Brain pericyte (primary cell): ENCODE measurements at regions not wholly inside any gene's neighbourhood (a gene's known extent, or its start where the extent isn't known, plus 50 kb on each side); places are given as distances from the start of the nearest gene placed in this dataset.

Experiments
- DNase-seq: peaks from one replicate; pipeline ENCODE4 v3.0.0-alpha.2; 2012; ENCODE audit warnings: low read depth, low spot score

DNA sequence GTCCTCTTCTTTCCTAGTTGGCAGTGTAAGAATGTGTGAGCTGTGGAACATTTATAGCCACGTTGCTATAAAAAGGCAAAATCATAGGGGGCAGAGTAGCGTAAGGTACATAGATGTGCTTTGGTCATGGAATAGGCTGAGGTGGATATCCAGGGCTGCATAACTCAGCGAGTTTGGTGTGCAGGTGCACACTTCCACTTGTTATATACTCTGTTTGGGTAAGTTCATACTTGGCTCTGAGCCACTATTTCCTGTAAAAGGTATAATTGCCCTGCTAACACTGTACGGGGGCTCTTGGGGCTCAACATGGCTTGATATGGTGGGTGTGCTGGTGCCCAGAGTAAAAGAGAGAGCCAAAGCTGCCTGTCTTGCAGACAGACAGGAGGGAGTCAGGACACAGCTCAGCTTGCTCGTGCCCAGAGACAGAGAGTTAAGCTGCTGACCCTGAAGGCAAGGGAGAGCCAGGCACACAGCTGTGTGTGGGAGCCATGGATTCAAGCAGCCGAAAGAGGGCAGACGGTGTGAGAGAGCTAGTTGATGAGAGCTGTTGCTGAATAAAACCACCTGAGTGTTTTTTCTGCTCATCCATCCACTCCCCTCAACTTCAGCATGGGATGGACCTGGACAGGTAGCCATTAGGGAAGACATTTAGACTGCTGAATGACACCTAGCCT lies 126.7 kb downstream of the DKK1 start:
- DNase-seq: no peak

DNA sequence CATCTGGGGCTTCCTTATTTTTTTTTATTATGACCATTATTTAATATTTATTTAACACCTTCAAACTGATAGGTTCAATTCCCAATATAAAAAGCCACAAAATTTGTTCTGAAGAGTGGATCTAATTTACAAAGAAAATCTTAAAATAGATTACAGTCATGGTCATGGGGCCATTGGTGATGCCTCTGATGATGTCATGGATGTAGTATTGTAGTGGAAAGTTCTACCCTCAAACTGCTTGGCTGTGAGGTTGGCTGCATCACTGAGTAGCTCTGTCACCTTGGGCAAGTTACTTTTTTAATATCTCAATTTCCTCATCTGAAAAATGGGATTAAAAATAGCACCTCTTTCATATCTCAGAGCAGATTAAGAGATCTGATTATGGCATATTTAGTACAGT lies 128.5 kb downstream of the DKK1 start:
- no peak for DNase-seq

DNA sequence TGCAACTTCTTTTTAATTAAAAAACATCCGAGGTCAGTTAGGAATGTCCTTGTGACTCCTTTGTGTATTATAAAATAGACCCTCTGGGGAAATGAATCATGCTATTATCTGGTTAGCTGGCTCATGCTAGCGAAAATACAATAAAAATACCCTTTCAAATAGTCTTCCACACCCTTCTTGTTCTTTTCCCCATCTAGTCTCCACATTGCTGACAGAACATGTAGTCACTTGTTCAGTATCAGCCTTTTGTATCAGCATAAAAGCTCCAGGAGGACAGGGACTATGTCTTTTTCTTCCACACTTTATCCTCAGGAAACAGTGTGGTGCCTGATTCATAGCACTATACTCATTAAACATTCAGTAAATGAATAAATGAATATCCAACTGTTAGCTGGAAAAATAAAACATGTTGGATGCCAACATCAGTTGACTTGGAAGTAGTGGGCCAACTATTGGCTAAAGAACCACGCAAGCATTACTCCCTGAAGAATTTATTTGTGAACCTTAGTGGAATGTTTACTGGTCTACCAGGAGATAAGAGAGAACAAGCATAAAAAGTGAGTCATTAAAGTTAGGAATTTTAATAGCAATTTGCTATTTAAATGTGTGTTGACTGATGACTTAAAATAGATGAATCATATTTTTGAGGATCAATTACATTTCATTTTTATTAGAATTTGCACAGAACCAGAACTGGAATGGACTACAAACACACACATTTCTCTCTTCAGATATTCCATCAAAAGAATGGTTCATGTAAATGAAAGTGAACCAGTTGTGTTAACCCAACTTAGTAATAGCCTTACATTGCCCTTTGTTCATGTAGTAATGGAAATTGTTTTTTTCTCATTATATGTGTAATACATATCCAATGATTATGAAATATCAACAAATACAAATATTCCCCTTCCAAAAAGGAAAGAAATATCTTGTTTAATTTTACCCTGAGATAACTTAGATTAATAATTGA lies 129.6 kb downstream of the DKK1 start:
- no peak for DNase-seq

DNA sequence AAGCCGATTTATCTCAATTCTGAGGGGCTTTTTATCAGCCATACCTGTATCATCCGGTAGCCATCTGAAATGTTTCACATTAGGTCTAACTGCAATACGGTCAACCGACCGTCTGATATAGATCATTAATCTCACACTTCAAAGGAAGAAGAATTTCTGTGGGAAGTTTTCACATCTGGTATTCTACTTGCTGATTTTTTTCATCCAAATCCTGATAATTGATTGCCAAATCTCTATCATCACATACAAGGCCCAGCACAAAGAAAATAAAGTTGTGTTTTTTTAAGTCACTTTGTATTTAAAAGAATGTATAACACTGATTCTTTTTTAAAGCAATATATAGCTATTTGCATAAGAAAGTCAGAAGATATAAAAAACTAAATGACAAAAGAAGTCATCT lies 132.3 kb downstream of the DKK1 start:
- no peak for DNase-seq

DNA sequence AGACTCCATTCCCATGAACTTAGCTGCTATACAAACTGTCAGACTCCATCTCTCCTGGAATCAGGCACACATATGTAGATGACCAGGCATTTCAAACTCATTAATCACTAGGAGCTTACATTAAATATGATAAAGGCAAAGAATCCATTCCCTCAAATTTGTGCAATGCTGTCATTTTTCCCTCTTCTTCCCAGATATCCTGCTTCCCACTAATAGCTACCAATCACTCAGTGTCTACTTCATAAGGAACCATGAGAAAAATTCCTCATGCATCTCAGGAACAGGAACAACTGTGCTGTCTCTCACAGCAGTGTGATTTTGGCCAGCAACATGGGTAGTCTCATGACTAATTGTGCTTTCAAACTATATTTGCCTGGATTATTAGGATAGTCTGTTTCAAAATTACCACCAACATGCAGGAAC lies 133.9 kb downstream of the DKK1 start:
- no peak for DNase-seq

DNA sequence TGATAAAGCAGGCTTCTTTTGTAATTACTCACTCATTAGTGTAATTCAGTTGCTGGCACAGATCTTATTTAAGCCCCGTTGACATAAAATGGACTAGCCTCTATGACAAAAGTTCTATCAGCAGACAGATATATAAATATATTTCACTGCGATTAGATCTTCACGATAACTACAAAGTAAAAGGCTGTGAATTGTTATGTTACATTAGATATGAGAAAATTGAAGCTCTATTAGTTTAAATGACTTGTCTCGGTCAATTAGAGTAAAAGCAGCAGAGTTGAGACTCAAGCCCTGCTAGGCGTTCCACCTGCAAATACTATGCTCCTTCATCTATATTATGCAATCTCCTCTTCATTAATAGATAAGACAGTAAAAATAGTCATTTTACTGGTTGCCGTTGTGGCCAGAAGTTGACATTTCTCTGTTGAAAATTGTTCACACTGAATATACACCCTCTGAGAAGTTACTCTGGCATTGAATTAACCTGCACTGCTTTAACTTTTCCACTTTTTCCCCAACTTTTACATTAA lies 136.7 kb downstream of the DKK1 start:
- no peak for DNase-seq

DNA sequence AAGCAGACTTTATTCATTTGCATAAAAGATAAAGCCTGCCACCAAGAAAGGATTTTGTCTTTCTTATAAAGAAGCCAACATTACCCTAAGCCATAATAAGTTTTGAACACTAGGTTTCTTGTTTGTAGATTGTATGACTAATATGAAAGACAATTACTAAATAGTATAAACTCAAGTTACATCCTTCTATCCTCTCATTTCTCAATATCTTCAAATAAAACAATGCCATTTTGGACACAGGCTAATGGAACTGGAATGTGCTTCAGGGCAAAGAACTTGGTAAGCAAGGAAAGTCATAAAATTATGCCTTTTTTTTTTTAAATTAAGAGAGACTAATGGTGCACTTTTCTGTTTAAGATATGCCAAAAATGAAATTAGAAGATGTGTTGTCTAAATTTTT lies 137.7 kb downstream of the DKK1 start:
- DNase-seq: no peak

DNA sequence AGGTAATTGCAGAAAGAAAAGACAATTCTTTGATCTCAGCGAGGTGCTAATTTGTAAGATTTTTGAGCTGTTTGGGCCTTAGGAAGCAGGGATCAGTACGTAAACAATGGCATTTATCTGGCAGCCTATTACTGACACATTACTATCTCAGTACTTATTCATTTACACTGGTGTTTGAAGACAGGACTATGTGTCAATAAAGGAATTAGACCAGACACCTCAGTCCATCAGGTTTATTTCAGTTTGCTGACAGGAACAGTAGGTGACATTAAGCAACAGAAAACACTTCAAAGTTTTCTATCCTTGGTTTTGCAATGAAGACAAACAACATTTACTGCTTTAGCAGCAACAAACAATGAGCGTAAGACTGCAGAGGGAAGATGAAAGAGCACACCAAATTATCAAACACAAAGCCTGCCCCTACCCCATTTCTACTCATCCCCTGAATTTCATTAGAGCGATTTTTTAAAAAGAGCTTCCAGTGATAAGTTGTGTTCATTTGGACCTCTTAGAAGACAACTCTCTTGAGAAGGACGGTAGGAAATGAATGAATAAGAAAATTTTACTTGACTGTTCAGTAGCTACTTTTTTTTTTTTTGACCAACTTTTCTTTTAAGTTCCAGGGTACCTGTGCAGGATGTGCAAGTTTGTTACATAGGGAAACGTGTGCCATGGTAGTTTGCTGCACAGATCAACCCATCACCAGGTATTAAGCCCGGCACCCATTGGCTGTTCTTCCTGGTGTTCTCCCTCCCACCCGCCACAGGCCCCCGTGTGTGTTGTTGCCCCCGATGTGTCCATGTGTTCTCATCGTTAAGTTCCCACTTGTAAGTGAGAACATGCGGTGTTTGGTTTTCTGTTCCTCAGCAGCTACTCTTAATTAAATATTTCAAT lies 138.8 kb downstream of the DKK1 start:
- DNase-seq: no peak

DNA sequence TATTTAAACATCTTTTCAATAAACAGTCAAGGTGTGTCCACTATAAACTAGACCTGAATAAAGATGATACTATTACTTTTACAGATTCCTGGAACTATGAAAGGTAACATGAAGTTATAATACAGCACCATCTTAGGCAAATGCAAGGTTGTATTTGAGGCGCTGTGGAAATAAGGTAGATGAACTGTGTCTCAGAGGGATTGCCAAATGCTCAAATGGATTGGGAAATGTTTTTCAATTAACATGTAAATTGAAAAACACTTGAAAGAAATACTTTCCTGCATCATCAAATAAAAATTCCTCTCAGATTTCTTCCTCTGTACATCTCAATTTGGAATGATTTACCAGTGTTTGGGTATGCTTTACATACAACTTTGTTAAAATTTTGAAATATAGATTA lies 139.4 kb downstream of the DKK1 start:
- DNase-seq: no peak

DNA sequence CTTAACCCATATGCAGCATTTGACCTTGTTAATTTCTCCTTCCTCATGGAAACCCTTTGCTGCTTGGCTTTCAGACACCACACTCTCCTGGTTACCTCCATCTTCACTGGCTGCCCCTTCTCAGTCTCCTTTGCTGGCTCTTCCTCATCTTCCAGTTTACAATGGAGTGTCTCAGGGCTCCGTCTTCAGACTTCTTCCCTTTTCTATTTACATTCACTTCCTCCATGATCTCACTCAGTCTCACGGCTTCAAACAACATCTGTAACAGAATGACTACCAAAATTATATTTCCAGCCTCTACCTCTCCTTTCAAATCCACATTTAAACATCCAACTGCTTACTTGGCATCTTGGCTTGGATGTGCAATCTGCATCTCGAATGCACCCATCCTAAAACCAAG lies 140.4 kb downstream of the DKK1 start:
- no peak for DNase-seq

DNA sequence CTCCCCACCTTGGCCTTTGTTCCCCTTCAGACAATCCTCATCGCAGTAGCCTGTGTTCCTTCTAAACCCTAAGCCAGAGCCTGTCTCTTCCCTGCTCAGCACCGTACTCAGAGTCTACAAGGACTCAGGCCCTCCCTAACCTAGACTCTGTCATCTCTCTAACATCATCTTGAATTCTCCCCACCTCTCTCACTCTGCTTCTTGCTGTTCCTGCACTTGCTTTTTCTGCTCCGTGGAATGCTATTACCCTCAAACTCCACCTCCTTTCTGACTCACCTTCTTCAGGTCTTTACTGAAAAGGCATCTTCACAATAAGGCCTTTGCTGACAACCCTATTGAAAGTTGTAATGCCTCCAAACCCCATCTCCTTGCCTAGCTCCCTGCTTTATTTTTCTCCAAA lies 141.0 kb downstream of the DKK1 start:
- DNase-seq: no peak

DNA sequence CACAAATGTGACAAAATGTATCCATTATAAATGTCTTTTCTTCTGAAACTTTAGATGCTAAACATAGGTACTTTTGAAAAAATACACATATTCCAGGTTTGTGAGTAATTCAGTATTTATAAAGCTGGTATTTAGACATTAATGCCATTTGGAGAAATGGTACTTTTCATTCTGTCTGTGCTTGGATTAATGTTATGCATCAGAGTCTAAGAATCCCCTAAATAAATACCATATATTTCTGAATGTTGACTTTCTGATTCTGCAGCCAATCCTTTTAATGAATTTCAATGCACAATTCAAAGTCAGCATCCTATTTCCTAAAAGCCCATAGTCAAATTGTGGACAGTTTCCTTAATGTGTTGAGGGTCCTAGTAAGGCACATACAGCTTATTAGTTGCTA lies 145.0 kb downstream of the DKK1 start:
- DNase-seq: no peak

DNA sequence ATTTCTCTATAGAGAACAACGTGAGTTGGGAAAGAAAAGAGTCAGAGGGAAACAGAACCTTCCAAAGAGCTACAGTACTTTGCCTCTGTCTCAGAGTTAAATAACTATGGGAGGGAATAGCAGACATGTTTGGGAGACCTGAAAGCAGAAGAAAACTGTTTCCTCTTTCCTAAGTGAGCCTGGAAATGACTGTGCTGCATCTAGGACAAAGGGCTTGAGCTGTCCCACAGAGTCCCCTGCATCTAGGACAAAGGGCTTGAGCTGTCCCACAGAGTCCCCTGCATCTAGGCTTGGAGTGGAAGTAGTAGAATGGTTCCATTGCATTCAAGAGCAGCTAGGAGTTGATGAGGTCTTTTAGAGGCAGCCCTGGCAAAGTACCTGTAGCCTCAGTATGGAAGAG lies 149.7 kb downstream of the DKK1 start:
- no peak for DNase-seq

DNA sequence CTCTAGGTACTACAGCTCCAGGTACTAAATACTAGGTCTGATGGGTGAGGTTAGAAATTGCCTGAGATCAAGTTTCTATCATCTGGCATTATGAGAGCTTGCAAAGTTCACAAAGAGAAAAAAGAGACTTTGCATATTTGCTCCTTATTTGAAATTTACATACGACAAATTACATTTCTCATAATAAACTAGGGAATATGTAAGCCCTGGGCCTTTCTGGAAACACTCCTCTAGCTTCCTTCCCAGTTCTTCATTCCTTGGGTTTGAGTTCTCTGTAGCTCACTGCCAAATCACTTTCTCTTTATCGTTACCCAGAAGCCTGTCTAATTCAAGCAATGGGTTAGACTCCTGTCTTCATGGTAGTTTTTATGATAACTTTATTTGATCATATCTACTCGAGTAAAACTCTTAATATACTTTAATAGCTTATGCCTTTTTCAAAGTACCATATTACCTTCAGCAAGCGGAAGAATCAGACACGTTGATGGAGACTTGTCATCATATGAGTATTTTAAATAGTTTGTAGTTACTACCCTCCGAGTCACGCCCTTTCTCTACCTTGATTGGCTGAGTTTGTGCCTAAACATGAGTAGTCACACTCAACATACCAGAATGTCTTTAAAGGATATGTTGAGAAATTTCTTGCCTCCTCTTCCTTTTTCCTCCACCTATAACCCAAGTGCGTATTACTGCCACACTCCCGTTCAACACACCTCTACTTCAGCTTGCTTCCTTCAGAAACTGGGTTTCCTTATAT lies 150.5 kb downstream of the DKK1 start:
- DNase-seq: no peak

DNA sequence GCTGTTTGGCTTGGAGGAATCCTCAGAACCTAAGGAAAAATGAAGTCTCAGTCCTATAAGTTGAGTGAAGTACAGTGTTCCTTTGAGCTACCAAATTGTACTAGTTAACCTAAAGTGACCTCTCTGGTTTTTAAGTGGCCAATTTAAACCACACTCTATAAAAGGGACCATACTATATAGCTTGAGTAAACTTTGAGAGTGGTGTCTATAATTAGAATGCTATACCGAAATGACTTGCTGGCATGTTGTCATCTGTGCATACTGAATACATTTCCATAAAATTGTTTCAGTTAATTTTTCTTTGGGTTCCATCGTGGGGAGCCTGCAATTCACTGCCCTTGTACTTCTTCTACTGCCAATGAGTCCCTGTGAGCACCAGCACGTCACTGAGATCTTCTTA lies 151.1 kb downstream of the DKK1 start:
- no peak for DNase-seq

DNA sequence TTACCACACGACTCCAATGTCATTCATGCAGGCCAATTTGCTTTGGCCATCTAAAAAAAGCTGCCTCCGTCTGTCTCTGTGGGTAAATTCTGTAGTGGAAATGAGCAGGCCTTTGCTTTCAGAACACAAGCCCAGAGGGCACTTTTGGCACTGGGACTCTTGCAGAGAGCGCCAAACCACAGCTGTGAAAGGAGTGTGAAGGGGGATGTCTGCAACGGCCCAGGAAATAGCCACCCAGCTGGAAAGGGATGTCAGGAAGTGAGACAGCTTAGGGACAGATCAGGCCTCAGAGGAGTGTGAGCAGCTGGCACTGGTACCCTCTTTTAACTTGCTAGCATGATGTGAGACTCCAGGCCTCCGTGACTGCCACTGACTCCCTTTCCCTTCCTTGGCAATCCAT lies 152.4 kb downstream of the DKK1 start:
- DNase-seq: no peak

DNA sequence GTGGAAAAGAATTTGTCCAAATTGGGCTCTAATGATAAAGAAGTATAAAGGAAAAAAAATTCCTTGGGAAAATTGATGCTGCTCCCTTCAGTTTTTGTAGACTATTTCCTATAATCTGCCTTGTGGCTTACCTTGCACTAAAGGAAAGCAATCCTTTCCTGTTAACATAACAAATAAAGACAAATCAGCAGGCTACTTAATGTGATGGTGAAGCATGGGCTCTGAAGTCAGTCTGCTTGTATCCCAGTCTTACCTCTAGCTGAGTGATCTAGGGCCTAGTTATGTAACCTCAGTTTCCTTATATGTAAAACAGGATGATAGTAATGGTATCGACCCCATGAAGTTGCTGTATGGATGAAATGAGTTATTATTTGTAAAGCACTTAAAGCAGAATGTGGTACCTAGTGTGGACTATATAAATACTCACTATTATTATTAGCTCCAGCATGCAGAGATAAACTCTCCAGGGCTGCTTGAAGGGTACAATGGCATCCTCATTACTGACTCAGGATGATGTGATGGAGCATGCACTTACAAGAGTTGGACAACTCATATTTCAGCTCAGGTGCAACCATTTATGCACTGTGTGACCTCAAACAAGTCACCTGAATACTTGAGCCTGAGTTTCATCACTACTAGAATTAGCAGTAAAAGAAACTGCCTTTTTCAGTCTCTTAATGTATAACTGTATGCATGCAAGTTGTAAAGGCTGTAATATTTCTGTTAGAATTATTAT lies 156.1 kb downstream of the DKK1 start:
- no peak for DNase-seq

DNA sequence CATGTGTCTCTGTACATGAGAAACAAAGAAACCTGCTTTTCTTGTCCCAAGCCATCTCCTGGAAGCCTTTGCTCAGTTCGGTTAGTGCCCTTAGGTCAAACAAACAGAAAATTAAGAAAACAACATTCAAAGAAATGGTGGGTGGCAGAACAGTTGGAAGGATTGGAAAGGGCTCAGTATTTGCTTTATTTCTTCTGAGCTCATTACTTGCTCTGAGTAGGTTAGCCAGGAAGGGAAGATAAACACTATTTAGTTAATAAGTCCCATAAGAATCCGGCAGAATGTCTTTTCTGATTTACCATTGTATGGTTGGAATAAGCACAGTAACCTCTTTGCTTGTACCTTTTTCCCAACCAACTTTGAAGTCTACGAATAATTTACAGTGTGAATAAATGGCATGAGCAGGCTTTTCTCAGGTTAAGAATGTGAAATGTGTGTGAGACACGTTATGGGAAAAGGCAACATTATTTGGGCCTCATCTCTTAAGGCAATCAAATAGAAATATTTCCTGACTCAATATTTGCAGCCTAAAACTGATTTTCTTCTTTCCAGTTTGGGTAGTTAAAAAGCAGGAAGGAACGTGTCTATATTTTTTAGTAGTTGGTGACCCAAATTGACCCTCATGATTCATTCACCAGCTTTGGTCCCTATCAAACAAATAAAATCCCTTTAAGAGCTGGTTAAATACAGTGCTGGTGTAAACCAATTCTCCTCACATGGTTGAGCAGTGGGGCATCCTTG lies 158.5 kb downstream of the DKK1 start:
- no peak for DNase-seq

DNA sequence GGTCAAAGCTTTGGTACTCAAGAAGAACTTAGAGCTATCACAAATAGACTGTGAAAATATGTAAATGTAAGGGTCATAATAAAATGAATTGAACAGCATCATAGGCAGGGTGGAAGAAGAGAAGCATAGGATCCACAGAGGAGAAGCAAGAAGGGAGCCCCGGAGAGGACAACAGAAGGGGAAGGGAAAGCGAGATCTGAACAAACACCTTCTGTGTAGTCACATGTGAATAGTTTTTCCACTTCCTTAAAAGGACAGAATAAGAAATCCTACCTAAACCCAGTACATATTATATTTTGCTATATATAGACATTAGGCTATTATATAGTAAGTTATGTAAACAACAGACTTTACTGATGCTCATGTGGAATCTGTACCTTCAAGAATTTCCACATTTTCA lies 160.2 kb downstream of the DKK1 start:
- DNase-seq: no peak

DNA sequence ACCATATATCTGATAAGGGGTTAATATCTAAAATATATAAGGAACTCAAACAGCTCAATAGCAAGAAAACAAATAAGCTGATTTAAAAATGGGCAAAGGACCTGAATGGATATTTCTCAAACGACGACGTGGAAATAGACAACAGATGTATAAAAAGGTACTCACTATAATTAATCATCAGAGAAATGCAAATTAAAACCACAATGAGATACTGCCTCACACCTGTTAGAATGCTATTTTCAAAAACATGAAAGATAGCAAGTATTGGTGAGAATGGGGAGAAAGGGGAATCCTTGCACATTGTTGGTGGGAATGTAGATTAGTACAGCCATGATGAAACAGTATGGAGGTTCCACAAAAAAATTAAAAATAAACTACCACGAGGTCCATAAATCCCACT lies 163.2 kb downstream of the DKK1 start:
- DNase-seq: no peak
